DMS 273 (cell line): ENCODE measurements at regions not wholly inside any gene's neighbourhood (a gene's known extent, or its start where the extent isn't known, plus 50 kb on each side); places are given as distances from the start of the nearest gene placed in this dataset.
"Not testable (repeated sequence)": the region's sequence is repeated elsewhere in the genome, so short reads cannot be mapped to it uniquely, and the experiment has no call there.

ENCODE experiments used
- DNase-seq: peaks from one replicate; lab custom pipeline; 2025; ENCODE audit not compliant: unreplicated experiment; lab: John Stamatoyannopoulos, UW

DNA sequence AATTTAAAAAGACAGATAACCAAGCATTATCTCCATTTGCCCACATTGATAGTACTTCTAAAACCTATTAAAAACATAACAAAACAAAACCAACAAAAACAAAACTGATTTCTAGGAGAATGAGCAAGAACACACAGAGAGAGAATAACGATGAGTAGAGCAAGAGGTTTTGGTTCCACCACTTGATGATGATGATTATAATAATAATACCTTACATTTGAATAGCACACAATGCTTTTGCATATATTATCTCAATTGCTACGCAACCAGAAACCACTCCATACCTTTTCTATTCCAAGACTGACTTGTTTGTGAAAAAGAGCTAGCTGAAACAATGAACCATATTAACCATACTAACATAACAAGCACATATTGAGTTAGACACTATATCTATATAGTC, 1090.9 kb downstream of the SH3BGRL start:
- DNase-seq: no peak

DNA sequence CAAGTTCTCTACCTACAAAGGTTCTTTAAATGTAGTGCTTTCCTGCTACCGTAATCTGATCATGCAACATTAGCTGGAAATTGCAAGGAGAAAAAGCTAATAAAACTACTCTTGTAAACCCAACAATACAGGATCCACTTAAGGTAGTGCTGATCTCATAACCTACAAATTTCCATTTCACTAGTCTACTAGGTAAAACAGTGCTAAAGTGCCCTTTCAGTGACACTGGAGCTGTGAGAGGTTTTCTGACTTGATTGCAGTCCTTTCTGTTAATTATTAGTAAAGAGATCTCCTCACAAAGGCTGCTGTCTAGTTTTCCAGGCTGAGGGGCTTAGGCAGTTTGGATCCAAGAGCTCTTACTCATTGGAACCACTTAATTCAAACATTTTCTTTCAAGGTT, 1118.7 kb downstream of the SH3BGRL start:
- DNase-seq: no peak

DNA sequence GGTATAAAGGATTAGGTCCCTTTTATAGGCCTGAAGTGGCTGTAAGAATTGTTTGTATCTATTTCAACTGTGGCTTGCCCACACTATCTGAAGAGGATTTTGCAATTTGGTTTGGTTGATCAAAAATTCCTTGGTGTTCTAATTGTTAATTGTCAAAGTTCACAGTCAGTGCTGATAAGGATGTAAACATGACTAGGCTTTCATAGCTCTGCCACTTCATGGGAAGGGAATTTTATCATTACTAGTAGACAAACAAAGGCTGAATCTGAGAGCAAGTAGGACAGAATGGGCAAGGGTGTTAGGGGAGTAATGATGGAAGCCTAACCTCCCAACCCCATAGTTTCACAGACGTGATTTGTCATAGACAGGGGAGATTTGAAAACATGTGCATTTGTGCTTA, 1131.7 kb downstream of the SH3BGRL start:
- DNase-seq: no peak

DNA sequence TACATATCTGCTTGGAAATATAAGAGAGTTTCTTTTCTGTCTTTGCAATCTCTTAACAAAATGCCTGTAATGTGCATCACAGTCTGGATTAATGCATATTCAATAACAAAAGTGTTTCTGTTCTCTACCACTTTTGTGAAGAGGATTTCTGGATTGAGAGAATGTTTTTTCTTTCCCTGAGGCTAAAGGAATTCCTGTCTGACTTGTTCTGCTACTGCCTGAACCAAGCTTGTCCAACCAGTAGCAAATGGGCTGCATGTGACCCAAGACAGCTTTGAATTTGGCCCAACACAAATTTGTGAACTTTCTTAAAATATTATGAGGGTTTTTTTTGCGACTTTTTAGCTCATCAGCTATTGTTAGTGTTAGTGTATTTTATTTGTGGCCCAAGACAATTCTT, 1133.9 kb downstream of the SH3BGRL start:
- DNase-seq: no peak

DNA sequence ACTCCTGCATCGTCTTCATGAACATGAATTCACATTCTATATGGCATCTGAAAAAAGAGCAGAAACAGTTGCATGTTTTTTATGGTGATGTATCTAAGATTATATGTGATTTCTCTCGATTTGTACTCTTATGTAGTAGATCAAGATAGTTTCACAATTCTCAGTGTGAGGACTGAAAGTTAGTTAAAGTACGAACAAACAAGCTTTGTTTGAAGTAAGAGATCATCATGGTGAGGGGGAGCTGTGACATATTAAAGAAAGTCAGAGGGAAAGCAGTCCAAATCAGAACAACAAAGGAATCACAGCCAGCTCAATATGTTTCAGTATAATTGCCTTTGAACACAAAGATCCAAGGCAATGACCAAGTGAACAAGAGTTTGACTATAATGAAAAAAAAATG, 1140.6 kb downstream of the SH3BGRL start:
- DNase-seq: no peak

DNA sequence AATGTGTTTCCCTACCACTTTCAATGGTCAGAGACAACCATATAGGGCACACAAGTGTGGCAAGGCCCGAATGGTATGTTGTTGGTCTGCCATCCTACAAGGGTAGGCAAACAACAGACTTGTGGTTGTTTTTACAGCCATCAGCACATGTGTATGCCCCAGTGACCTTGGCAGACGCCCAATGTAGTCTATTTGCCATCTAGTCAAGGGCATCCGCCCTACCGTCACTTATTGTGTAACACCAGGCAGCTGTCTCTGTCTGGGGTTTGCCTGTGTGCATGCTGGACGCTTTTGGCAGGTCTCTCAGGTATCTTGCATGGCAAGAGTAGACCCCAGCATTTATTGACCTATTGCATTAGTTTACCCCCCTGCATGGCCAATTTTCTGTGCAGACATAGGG, 1145.5 kb upstream of the POU3F4 start:
- DNase-seq: peak; percentile 2

DNA sequence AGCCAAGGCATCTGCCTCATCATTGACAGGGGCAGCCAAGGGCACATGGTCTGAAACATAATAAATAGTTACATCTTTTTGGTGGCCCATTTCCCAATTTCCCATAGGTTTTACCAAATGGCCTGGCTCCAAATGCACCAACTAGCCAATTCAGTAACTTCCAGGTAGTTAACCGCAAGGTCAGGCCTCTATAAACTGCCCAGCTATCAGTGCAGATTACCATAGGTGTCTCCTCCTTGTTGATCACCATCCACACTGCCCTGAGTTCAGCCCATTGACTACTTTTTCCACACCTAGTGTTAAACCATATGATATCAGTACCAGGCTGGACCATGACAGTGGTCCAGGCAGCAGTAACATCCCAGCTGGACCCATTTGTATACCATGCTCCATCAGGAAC, 1145.1 kb upstream of the POU3F4 start:
- DNase-seq: no peak

DNA sequence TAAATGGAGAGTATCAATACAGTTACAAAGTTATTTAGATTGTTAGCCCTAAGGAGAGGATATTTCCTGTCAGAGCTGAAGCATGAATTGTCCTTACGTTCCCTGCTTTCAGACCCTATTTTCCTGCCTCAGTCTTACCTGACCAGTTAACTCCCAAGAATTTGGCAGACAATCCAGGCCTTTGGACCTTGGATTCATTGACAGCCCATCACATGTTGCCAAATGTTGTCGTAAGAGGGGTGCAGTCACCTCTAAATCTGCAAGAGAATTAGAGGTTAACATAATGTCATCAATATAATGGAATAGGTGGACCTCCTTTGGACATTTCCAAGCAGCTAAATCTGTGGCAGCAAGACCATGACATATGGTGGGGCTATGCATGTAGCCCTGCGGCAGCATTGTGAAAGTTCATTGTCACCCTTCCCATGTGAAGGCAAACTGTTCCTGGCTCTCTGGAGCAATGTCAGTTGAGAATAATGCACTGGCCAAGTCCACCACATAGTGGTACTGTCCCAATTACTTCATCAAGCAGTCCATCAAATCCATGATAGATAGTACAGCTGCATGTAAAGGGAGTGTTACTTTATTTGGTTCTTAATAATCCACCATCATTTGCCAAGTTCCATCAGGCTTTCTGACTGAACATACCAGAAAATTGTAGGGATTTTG, 1137.0 kb upstream of the POU3F4 start:
- no peak for DNase-seq

DNA sequence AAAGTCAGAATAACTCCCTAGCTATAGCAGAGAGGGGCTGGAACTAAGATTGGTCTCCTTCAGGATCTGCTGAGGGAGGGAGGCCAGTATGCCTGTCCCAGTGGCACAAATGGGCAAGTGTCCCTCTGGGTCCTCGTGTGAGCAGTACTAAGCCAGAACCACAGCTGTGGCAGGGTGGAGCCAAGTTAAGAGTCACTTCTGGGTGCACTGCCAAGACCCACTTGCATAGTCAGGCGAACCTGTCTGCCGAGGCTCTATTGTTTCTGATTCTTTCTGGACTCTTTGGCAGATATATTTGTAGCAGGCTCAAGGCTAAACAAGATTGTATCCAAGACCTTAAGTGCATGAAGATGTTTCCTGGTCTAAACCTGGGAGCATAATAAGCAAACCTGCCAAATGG, 1123.7 kb upstream of the POU3F4 start:
- DNase-seq: no peak

DNA sequence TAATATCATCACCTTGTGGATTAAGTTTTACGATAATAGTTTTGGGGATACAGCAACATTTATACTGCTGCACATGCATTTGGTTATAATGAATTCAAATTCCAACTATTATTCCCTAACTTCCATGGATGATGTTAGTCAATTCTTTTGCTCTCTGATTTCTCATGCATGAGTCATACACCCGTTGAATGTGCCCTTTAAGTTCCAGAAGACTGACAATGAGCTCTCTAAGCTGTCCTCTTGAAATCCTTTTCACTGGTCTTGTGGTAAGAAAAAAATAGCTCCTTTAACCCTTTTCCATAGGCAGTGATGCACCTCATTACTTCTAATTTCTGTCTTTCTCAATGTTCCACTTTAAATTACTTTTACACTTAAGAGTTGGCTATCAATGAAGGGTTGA, 1095.2 kb upstream of the POU3F4 start:
- no peak for DNase-seq

DNA sequence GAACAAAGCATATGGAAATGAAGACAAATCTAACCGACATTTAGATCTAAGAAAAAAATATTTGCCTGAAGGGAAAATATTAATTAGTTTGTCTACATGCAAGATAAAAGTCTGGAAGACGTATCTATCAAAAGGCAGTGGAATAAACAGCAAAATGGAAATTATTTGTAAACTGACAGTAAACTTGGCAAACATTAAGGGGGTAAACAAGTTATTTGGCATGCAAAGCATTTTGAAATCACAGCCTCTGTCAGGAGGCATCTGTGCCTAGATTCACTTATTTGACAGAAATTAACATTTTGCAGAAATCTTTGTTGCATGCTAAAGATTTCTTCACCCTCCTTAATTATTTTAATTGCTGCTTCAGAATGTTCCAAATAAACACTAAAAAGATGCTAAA, 1065.8 kb upstream of the POU3F4 start:
- no peak for DNase-seq

DNA sequence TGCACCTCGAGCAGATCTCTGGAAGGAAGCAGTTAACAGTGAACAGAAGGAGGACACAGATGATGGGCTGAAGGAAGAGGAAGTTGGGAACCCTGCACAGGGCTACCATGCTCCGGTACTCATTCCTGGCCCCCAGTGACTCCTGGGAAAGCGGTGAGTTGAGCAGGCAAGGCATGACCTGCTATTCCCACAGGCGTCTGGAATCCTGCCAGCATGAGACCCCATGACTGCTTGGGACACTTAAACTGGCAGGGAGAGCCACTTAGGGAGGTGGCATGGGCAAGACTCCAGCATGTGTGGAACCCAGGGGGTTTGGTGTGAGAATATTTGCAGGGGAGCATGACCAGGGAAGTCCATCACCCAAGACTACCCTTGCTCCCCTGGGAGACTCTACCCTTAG, 1056.4 kb upstream of the POU3F4 start:
- DNase-seq: peak; percentile 1

DNA sequence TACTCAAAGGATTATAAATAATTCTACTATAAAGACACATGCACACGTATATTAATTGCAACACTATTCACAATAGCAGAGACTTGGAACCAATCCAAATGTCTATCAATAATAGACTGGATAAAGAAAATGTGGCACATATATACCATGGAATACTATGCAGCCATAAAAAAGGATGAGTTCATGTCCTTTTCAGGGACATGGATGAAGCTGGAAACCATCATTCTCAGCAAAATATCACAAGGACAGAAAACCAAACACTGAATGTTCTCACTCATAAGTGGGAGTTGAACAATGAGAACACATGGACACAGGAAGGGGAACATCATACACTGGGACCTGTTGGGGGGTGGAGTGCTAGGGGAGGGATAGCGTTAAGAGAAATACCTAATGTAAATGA, 1052.2 kb upstream of the POU3F4 start:
- DNase-seq: not testable (repeated sequence)

DNA sequence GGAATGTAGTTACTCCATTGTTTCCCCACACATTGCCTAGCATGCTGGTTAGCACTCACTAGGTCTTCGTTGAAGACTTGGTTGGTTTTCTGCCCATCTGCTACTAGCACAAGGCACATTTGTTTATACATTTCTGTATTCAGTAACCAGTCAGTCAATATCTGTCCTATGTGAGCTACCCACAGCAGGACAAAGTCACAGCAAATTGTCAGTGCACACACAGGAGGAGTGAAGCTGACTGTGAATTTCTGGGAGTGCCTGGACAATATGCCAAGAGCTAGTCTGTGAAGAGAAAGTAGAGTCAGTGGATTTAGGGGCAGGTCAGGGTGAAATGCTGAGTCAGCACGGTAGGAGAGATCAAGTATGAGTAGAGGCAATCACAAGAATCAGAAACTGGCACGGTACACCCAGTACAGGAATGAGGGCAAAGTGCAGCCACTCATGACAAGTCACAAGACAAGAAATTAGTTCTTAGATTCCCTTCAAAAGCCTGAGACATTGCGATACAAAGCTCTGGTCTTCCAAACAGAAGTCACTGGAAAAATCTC, 1049.8 kb upstream of the POU3F4 start:
- DNase-seq: no peak

DNA sequence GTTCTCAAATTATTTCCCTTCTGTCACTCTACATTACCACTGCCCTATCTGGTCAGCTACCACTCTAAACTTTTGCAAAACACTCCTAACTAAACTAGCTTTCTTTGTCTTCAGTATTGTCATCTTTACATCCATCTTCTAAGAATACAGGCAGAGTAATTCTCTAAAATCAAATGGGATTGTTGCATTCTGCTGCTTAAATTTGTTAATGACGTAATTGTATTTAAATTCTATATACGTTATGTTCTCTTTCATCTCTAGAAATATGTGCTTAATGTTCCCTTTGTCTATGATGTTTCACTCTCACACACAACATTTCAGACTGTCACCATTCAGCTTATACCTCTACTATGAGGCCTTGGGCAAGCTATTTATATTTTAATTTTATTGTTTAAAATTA, 1041.1 kb upstream of the POU3F4 start:
- no peak for DNase-seq
